DND-41 (cell line): ENCODE measurements at regions not wholly inside any gene's neighbourhood (a gene's known extent, or its start where the extent isn't known, plus 50 kb on each side); places are given as distances from the start of the nearest gene placed in this dataset.

Experiments
- ATAC-seq: fragments of 200-7000 bp; cut with Tn5 transposase; 3 replicates; pipeline ENCODE4 v1.9.1; 2021; ENCODE audit warnings: low read depth; ENCODE audit not compliant: insufficient read depth
- DNase-seq: peaks from one replicate; pipeline ENCODE4 v3.0.0-alpha.2; 2020
- H2AFZ ChIP-seq: 2 replicates; pipeline ENCODE4 v1.6.0; 2012; ENCODE audit warnings: low read depth, low read length
- H3K27ac ChIP-seq: 2 replicates; pipeline ENCODE4 v1.5.1; 2012; ENCODE audit warnings: low read length, inconsistent platforms
- H3K27me3 ChIP-seq: fragments of 200-600 bp; sonication (generic); 2 replicates; pipeline ENCODE4 v1.6.0; 2012; ENCODE audit warnings: low read length, mild to moderate bottlenecking, inconsistent platforms; ENCODE audit not compliant: insufficient read depth, poor library complexity
- H3K36me3 ChIP-seq: 2 replicates; pipeline ENCODE4 v1.5.1; 2012; ENCODE audit warnings: low read length, inconsistent platforms; ENCODE audit not compliant: insufficient read depth
- H3K4me1 ChIP-seq: 2 replicates; pipeline ENCODE4 v1.5.1; 2012; ENCODE audit warnings: mild to moderate bottlenecking, low read length; ENCODE audit not compliant: insufficient read depth
- H3K4me2 ChIP-seq: 2 replicates; pipeline ENCODE4 v1.6.0; 2012; ENCODE audit warnings: mild to moderate bottlenecking, moderate library complexity, low read length, inconsistent platforms; ENCODE audit not compliant: insufficient read depth
- H3K4me3 ChIP-seq, 2 experiments: fragments of 200-600 bp in 1 of 2; shearing (Covaris generic) in 1 of 2; 2 replicates each; pipeline ENCODE4 v1.5.1; 2012 to 2016; ENCODE audit warnings: inconsistent platforms in 2 of 2, low read length in 2 of 2, mild to moderate bottlenecking in 2 of 2, low read depth in 1 of 2, moderate library complexity in 1 of 2
- H3K79me2 ChIP-seq: 2 replicates; pipeline ENCODE4 v1.6.0; 2012; ENCODE audit warnings: low read length, inconsistent platforms; ENCODE audit not compliant: insufficient read depth
- H3K9ac ChIP-seq: 2 replicates; pipeline ENCODE4 v1.6.0; 2012; ENCODE audit warnings: low read depth, mild to moderate bottlenecking, inconsistent platforms, low read length, moderate library complexity
- H3K9me3 ChIP-seq: 2 replicates; pipeline ENCODE4 v1.5.1; 2012; ENCODE audit warnings: low read length, moderate library complexity, mild to moderate bottlenecking, inconsistent platforms; ENCODE audit not compliant: insufficient read depth, severe bottlenecking
- H4K20me1 ChIP-seq: 2 replicates; pipeline ENCODE4 v1.6.0; 2012; ENCODE audit warnings: low read length; ENCODE audit not compliant: insufficient read depth
- CTCF ChIP-seq: IDR thresholded peaks from 2 replicates; pipeline ENCODE4 v1.5.1; 2012; ENCODE audit warnings: borderline replicate concordance, low read length, moderate library complexity, mild to moderate bottlenecking; ENCODE audit not compliant: poor library complexity, severe bottlenecking; ENCODE audit errors: extremely low read depth
- EZH2 ChIP-seq: IDR thresholded peaks from 3 replicates; pipeline ENCODE4 v1.6.1; 2012; ENCODE audit warnings: borderline replicate concordance, low read depth, mild to moderate bottlenecking, moderate library complexity, low read length, inconsistent platforms; ENCODE audit not compliant: severe bottlenecking

GRCh38 chr18:32577561-32577960 lies 106.9 kb upstream of the GAREM1 start:
- no peaks in the 10 kb centered on the region for H3K9me3 ChIP-seq
- H3K79me2 ChIP-seq = no peaks in the 10 kb centered on the region
- no peak overlapping the region for H3K9ac ChIP-seq
- H3K27me3 ChIP-seq = no peaks in the 10 kb centered on the region
- H4K20me1 ChIP-seq = no peaks in the 10 kb centered on the region
- ATAC-seq = no peak
- H2AFZ ChIP-seq = no peak overlapping the region
- H3K4me1 ChIP-seq = no peaks in the 10 kb centered on the region
- TF ChIP-seq CTCF (no peak), EZH2 (no peak)
- no peak overlapping the region for H3K4me3 ChIP-seq
- H3K4me2 ChIP-seq = no peak overlapping the region
- H3K27ac ChIP-seq = no peak overlapping the region
- no peaks in the 10 kb centered on the region for H3K36me3 ChIP-seq
- no peak for DNase-seq

- Histone ChIP-seq H3K4me1 (no peaks in the 10 kb centered on the region), H3K27me3 (no peaks in the 10 kb centered on the region), H3K4me3 (no peak overlapping the region), H3K36me3 (no peaks in the 10 kb centered on the region), H2AFZ (no peak overlapping the region), H3K9ac (no peak overlapping the region), H3K4me2 (no peak overlapping the region), H4K20me1 (no peaks in the 10 kb centered on the region), H3K9me3 (no peaks in the 10 kb centered on the region), H3K27ac (no peak overlapping the region), H3K79me2 (no peaks in the 10 kb centered on the region)
- TF ChIP-seq CTCF = peak; percentile 43
- no peak for TF ChIP-seq EZH2
- DNase-seq (no peak), ATAC-seq (no peak; the same call in 2 of the 3 replicates)
Observed at GRCh38 chr18:32576296-32576916, 105.7 kb upstream of the GAREM1 start.

- no peak overlapping the region for H3K4me3 ChIP-seq
- ATAC-seq (no peak), DNase-seq (no peak)
- H3K4me2 ChIP-seq = no peak overlapping the region
- no peaks in the 10 kb centered on the region for H3K9me3 ChIP-seq
- no peak overlapping the region for H3K9ac ChIP-seq
- no peaks in the 10 kb centered on the region for H4K20me1 ChIP-seq
- no peaks in the 10 kb centered on the region for H3K27me3 ChIP-seq
- H3K27ac ChIP-seq = no peak overlapping the region
- TF ChIP-seq EZH2 = no peak
- TF ChIP-seq CTCF = no peak
- no peak overlapping the region for H2AFZ ChIP-seq
- no peaks in the 10 kb centered on the region for H3K79me2 ChIP-seq
- H3K36me3 ChIP-seq = no peaks in the 10 kb centered on the region
- H3K4me1 ChIP-seq = no peaks in the 10 kb centered on the region
Observed at GRCh38 chr18:32566960-32567359, 96.3 kb upstream of the GAREM1 start.
